GM12891 (cell line): ENCODE measurements at regions not wholly inside any gene's neighbourhood (a gene's known extent, or its start where the extent isn't known, plus 50 kb on each side); places are given as distances from the start of the nearest gene placed in this dataset.

Experiments
- PAX5 ChIP-seq: IDR thresholded peaks from 2 replicates; pipeline ENCODE4 v1.6.1; 2011; ENCODE audit warnings: low read length, moderate library complexity, mild to moderate bottlenecking; ENCODE audit not compliant: insufficient read depth, severe bottlenecking
- POLR2A ChIP-seq: IDR thresholded peaks from 2 replicates; pipeline ENCODE4 v1.6.1; 2011; ENCODE audit warnings: low read depth, low read length, control low read depth
- POU2F2 ChIP-seq: IDR thresholded peaks from 2 replicates; pipeline ENCODE4 v1.6.1; 2011; ENCODE audit warnings: low read depth, mild to moderate bottlenecking, control low read depth, low read length, moderate library complexity
- SPI1 ChIP-seq: IDR thresholded peaks from 2 replicates; pipeline ENCODE4 v1.6.1; 2011; ENCODE audit warnings: low read depth, low read length, control low read depth
- TAF1 ChIP-seq: IDR thresholded peaks from 2 replicates; pipeline ENCODE4 v1.6.1; 2011; ENCODE audit warnings: low read depth, low read length, control low read depth

- TF ChIP-seq PAX5, result no peak
- no peak for TF ChIP-seq POU2F2
- no peak for TF ChIP-seq TAF1
- no peak for TF ChIP-seq POLR2A
- TF ChIP-seq SPI1, result no peak
Measured at GRCh38 chr9:13898957-13899356, 415.0 kb downstream of the NFIB start.
